ENCODE measurements at regions not wholly inside any gene's neighbourhood (a gene's known extent, or its start where the extent isn't known, plus 50 kb on each side); places are given as distances from the start of the nearest gene placed in this dataset.
"Not testable (repeated sequence)": the region's sequence is repeated elsewhere in the genome, so short reads cannot be mapped to it uniquely, and the experiment has no call there.

GRCh38 chr7:67493366-67493765, 496.7 kb downstream of the TYW1 start:
- Histone ChIP-seq H3K36me3 (ENCODE audit: control insufficient read depth, insufficient read depth, low read length) (no peaks in the 10 kb centered on the region), H3K27me3 (replicated peaks; ENCODE audit: control insufficient read depth, insufficient read depth, low read length) (no peaks in the 10 kb centered on the region), H3K4me3 (replicated peaks; ENCODE audit: low read depth, low read length) (no peak overlapping the region)
- DNase-seq (ENCODE audit: extremely low read depth, insufficient read length), result no peak
- TF ChIP-seq CTCF (IDR thresholded peaks at IDR 0.05; ENCODE audit: insufficient read depth, low read length, poor library complexity, severe bottlenecking), result no peak

GRCh38 chr7:67496589-67496988, 500.0 kb downstream of the TYW1 start:
- DNase-seq (ENCODE audit: extremely low read depth, insufficient read length), result no peak
- Histone ChIP-seq H3K4me3 (replicated peaks; ENCODE audit: low read depth, low read length) (no peak overlapping the region), H3K27me3 (replicated peaks; ENCODE audit: control insufficient read depth, insufficient read depth, low read length) (no peaks in the 10 kb centered on the region), H3K36me3 (ENCODE audit: control insufficient read depth, insufficient read depth, low read length) (no peaks in the 10 kb centered on the region)
- no peak for TF ChIP-seq CTCF (IDR thresholded peaks at IDR 0.05; ENCODE audit: insufficient read depth, low read length, poor library complexity, severe bottlenecking)

GRCh38 chr7:67497914-67498313, 501.3 kb downstream of the TYW1 start:
- not testable (repeated sequence) for H3K4me3 ChIP-seq (replicated peaks; ENCODE audit: low read depth, low read length); H3K27me3 ChIP-seq (replicated peaks; ENCODE audit: control insufficient read depth, insufficient read depth, low read length); DNase-seq (ENCODE audit: extremely low read depth, insufficient read length); H3K36me3 ChIP-seq (ENCODE audit: control insufficient read depth, insufficient read depth, low read length)

- no peak for DNase-seq (ENCODE audit: extremely low read depth, insufficient read length)
- no peak for TF ChIP-seq CTCF (IDR thresholded peaks at IDR 0.05; ENCODE audit: insufficient read depth, low read length, poor library complexity, severe bottlenecking)
- Histone ChIP-seq H3K36me3 (ENCODE audit: control insufficient read depth, insufficient read depth, low read length) (no peaks in the 10 kb centered on the region), H3K27me3 (replicated peaks; ENCODE audit: control insufficient read depth, insufficient read depth, low read length) (no peaks in the 10 kb centered on the region), H3K4me3 (replicated peaks; ENCODE audit: low read depth, low read length) (no peak overlapping the region)
These were observed 506.3 kb downstream of the TYW1 start for GRCh38 chr7:67502929-67503328.

GRCh38 chr7:67505449-67505848, 508.8 kb downstream of the TYW1 start:
- DNase-seq (ENCODE audit: extremely low read depth, insufficient read length), result no peak
- Histone ChIP-seq H3K4me3 (replicated peaks; ENCODE audit: low read depth, low read length) (no peak overlapping the region), H3K27me3 (replicated peaks; ENCODE audit: control insufficient read depth, insufficient read depth, low read length) (no peaks in the 10 kb centered on the region), H3K36me3 (ENCODE audit: control insufficient read depth, insufficient read depth, low read length) (no peaks in the 10 kb centered on the region)
- no peak for TF ChIP-seq CTCF (IDR thresholded peaks at IDR 0.05; ENCODE audit: insufficient read depth, low read length, poor library complexity, severe bottlenecking)

GRCh38 chr7:67512481-67512880, 515.8 kb downstream of the TYW1 start:
- no peak for TF ChIP-seq CTCF (IDR thresholded peaks at IDR 0.05; ENCODE audit: insufficient read depth, low read length, poor library complexity, severe bottlenecking)
- H3K27me3 ChIP-seq (replicated peaks; ENCODE audit: control insufficient read depth, insufficient read depth, low read length), result no peaks in the 10 kb centered on the region
- no peaks in the 10 kb centered on the region for H3K36me3 ChIP-seq (ENCODE audit: control insufficient read depth, insufficient read depth, low read length)
- no peak for DNase-seq (ENCODE audit: extremely low read depth, insufficient read length)
- no peak overlapping the region for H3K4me3 ChIP-seq (replicated peaks; ENCODE audit: low read depth, low read length)

Measured in GM06990 (cell line).